DOHH2 (cell line): ENCODE measurements at regions not wholly inside any gene's neighbourhood (a gene's known extent, or its start where the extent isn't known, plus 50 kb on each side); places are given as distances from the start of the nearest gene placed in this dataset.

Source experiments
- H3F3A ChIP-seq: fragments of 200-600 bp; sonication (generic), shearing (Covaris generic); 2 replicates; pipeline ENCODE4 v1.6.0; 2016; ENCODE audit warnings: antibody characterized with exemption, mild to moderate bottlenecking; ENCODE audit not compliant: control insufficient read depth, insufficient read depth
- H3K27ac ChIP-seq: fragments of 200-600 bp; sonication (generic); 2 replicates; pipeline ENCODE4 v1.5.1; 2014; ENCODE audit warnings: low read depth, mild to moderate bottlenecking, low read length, moderate library complexity
- H3K27me3 ChIP-seq: fragments of 200-600 bp; sonication (generic); 2 replicates; pipeline ENCODE4 v1.6.1; 2014; ENCODE audit warnings: mild to moderate bottlenecking, low read length, mixed read lengths; ENCODE audit not compliant: control insufficient read depth
- H3K36me3 ChIP-seq: fragments of 200-600 bp; sonication (generic); 2 replicates; pipeline ENCODE4 v1.6.1; 2014; ENCODE audit warnings: mild to moderate bottlenecking, low read length, moderate library complexity, mixed read lengths; ENCODE audit not compliant: control insufficient read depth
- H3K4me1 ChIP-seq: fragments of 200-600 bp; sonication (generic); 2 replicates; pipeline ENCODE4 v1.6.1; 2014; ENCODE audit warnings: mild to moderate bottlenecking, low read length, mixed read lengths; ENCODE audit not compliant: control insufficient read depth
- H3K4me2 ChIP-seq: fragments of 200-600 bp; sonication (generic); 2 replicates; pipeline ENCODE4 v1.6.0; 2014; ENCODE audit warnings: mild to moderate bottlenecking, low read length, moderate library complexity
- H3K4me3 ChIP-seq: fragments of 200-600 bp; sonication (generic); 2 replicates; pipeline ENCODE4 v1.5.1; 2014; ENCODE audit warnings: mild to moderate bottlenecking, low read length, mixed read lengths
- H3K79me2 ChIP-seq: fragments of 200-600 bp; sonication (generic); 2 replicates; pipeline ENCODE4 v1.6.1; 2014; ENCODE audit warnings: mild to moderate bottlenecking, low read length, mixed read lengths; ENCODE audit not compliant: control insufficient read depth
- H3K9me2 ChIP-seq: fragments of 200-600 bp; sonication (generic); replicated peaks from 2 replicates; pipeline ENCODE4 v1.6.1; 2014; ENCODE audit warnings: mild to moderate bottlenecking, low read length, mixed read lengths; ENCODE audit not compliant: control insufficient read depth
- H3K9me3 ChIP-seq: fragments of 200-600 bp; sonication (generic); 2 replicates; pipeline ENCODE4 v1.6.1; 2014; ENCODE audit warnings: antibody characterized with exemption, low read length, mixed read lengths; ENCODE audit not compliant: control insufficient read depth, insufficient read depth
- H4K20me1 ChIP-seq: fragments of 200-600 bp; sonication (generic); 2 replicates; pipeline ENCODE4 v1.6.0; 2014; ENCODE audit warnings: low read depth, mild to moderate bottlenecking, antibody characterized with exemption, low read length, moderate library complexity; ENCODE audit not compliant: control insufficient read depth, insufficient read depth
- EZH2phosphoT487 ChIP-seq: fragments of 200-600 bp; sonication (generic); IDR thresholded peaks from 2 replicates; pipeline ENCODE4 v1.6.1; 2017; ENCODE audit warnings: borderline replicate concordance, mild to moderate bottlenecking, antibody characterized with exemption, low read length, moderate library complexity, mixed read lengths
- TF ChIP-seq, protein P1 (sequence below): fragments of 200-600 bp; sonication (generic); IDR thresholded peaks from one replicate; pipeline ENCODE4 v1.5.1; 2014; ENCODE audit warnings: antibody characterized with exemption, mild to moderate bottlenecking, low read depth, low read length; ENCODE audit not compliant: poor library complexity, severe bottlenecking

DNA sequence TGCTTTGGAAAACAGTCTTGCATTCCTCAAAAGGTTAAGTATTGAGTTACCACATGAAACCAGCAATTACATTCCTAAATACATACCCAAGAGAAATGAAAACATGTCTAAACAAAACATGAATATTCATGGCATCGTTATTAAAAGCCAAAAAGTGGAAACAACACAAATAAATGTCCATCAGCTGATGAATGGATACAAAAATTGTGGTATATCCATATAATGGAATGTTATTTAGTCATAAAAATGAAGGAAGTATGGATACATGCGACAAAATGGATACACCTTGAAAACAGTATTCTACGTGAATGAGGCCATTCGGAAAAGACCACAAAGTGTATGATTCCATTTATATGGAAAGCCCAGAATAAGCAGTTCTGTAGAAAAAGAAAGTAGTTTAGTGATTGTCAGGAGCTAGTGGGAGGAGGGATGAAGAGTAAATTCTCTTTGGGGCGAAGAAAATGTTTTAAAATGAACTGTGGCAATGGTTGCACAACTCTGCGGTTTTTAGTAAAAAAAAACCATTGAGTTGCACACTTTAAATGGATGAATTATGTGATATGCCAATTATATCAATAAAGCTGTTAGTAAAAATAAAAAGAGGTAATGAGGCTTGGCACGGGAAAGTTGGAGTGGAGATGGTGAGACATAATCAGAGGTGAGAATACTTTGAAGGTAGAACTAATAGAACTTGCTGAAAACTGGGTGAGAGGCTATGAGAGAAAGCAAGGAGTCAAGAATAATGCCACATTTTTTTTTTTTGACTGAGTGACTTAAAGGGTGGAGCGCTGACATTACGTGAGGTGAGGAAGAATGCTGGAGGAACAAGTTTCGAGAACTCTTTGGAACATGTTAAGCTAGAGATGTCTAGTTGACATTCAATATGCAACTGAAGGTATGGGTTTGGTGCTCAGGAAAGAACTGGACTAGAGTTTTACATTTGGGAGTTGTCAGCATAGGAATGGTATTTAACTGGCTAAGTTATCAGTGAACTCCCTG lies 194.9 kb upstream of the ZNF608 start:
- H3F3A ChIP-seq = no peaks in the 10 kb centered on the region
- no peaks in the 10 kb centered on the region for H3K79me2 ChIP-seq

DNA sequence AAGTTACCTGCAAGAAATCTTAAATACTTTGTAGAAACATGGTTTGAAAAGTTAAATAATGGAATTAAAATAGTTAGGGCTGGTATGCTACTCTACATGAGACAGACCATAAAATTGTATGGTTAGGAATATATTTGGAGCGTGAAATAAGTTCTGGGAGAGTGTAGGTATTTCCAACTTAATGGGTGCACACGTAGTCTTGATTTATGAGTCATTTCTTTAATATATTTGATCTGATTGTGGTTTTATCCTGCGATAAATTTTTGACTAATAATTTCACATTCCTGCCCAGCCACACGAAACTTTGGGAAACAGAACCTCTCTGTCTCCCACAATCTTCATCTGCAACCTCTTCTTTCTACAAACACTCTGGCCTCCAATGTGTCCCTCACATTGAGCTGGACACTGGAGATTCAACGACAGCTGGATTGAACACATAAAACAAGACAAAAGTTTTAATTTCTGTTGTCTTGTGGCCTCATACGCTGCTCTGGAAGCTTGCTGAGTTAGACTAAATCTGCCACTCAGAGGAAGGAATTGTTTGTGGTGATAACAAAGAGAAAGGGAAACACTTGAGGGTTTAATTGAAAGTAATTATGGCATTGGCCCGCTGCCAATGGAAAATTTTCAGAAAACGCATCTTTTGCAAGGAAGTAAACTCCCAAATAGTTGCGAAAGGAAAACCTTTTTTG lies 201.8 kb upstream of the ZNF608 start:
- H4K20me1 ChIP-seq = no peaks in the 10 kb centered on the region
- no peaks in the 10 kb centered on the region for H3K9me2 ChIP-seq
- H3K4me3 ChIP-seq = no peak overlapping the region
- H3K4me2 ChIP-seq = no peak overlapping the region
- TF ChIP-seq, protein P1, sequence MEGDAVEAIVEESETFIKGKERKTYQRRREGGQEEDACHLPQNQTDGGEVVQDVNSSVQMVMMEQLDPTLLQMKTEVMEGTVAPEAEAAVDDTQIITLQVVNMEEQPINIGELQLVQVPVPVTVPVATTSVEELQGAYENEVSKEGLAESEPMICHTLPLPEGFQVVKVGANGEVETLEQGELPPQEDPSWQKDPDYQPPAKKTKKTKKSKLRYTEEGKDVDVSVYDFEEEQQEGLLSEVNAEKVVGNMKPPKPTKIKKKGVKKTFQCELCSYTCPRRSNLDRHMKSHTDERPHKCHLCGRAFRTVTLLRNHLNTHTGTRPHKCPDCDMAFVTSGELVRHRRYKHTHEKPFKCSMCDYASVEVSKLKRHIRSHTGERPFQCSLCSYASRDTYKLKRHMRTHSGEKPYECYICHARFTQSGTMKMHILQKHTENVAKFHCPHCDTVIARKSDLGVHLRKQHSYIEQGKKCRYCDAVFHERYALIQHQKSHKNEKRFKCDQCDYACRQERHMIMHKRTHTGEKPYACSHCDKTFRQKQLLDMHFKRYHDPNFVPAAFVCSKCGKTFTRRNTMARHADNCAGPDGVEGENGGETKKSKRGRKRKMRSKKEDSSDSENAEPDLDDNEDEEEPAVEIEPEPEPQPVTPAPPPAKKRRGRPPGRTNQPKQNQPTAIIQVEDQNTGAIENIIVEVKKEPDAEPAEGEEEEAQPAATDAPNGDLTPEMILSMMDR = no peak
- no peak for TF ChIP-seq EZH2phosphoT487
- H3K4me1 ChIP-seq = peaks cover 15% of the 10 kb centered on the region
- H3K79me2 ChIP-seq = no peaks in the 10 kb centered on the region
- no peaks in the 10 kb centered on the region for H3K9me3 ChIP-seq
- H3K27ac ChIP-seq = no peak overlapping the region
- no peaks in the 10 kb centered on the region for H3F3A ChIP-seq
- no peaks in the 10 kb centered on the region for H3K36me3 ChIP-seq
- H3K27me3 ChIP-seq = no peaks in the 10 kb centered on the region

More for the DNA sequence above, 194.9 kb upstream of the ZNF608 start:
- TF ChIP-seq EZH2phosphoT487 = no peak
- TF ChIP-seq, protein P1 = no peak
- Histone ChIP-seq H3K4me3 (no peak overlapping the region), H3K27me3 (no peaks in the 10 kb centered on the region), H4K20me1 (no peaks in the 10 kb centered on the region), H3K9me2 (no peaks in the 10 kb centered on the region), H3K9me3 (no peaks in the 10 kb centered on the region), H3K36me3 (no peaks in the 10 kb centered on the region), H3K4me2 (no peak overlapping the region), H3K27ac (no peak overlapping the region), H3K4me1 (no peaks in the 10 kb centered on the region)

DNA sequence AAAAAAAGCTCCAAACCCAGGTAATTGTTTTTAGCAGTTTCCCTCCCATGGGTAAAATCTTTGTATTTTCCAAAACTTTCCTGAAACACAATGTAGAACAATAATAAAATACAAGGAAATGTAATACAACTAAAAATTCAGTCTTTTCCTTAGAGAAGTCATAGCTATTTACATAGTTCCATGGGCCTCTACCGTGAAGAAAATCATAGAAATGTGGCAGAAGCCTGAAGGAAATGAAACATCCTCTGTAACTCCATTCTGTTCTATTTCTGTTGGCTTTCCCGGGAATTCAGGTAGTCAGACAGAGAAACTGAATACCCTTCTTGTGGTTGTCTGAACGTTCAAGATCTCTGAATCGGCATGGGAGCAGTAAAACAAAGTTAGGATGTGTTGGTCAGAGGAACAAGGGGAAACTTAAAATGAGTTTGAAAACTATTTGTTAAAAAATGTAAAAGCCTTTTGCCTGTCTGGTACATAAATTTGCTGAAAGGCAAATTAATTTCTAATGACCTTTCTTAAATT lies 202.4 kb upstream of the ZNF608 start:
- Histone ChIP-seq H3K9me2 (no peaks in the 10 kb centered on the region), H3K4me3 (no peak overlapping the region), H3K27ac (no peak overlapping the region), H3F3A (no peaks in the 10 kb centered on the region), H4K20me1 (no peaks in the 10 kb centered on the region), H3K4me2 (no peak overlapping the region), H3K79me2 (no peaks in the 10 kb centered on the region), H3K9me3 (no peaks in the 10 kb centered on the region), H3K36me3 (no peaks in the 10 kb centered on the region), H3K4me1 (peaks cover 15% of the 10 kb centered on the region), H3K27me3 (no peaks in the 10 kb centered on the region)
- no peak for TF ChIP-seq EZH2phosphoT487
- TF ChIP-seq, protein P1 = no peak
